Osteocyte (in vitro differentiated cells): ENCODE measurements at regions not wholly inside any gene's neighbourhood (a gene's known extent, or its start where the extent isn't known, plus 50 kb on each side); places are given as distances from the start of the nearest gene placed in this dataset.
"Not testable (repeated sequence)": the region's sequence is repeated elsewhere in the genome, so short reads cannot be mapped to it uniquely, and the experiment has no call there.

Source experiments
- DNase-seq: peaks from one replicate; pipeline ENCODE4 v3.0.0; 2021; ENCODE audit warnings: mixed read lengths; ENCODE audit not compliant: unreplicated experiment; ENCODE audit errors: extremely low spot score
- H3K27ac Mint-ChIP-seq: one replicate; pipeline ENCODE4 v1.8.0; 2021; ENCODE audit warnings: mild to moderate bottlenecking, mixed read lengths; ENCODE audit not compliant: unreplicated experiment
- H3K27me3 Mint-ChIP-seq: one replicate; pipeline ENCODE4 v1.8.0; 2021; ENCODE audit warnings: mixed read lengths; ENCODE audit not compliant: unreplicated experiment
- H3K36me3 Mint-ChIP-seq: one replicate; pipeline ENCODE4 v1.8.0; 2021; ENCODE audit warnings: mixed read lengths; ENCODE audit not compliant: unreplicated experiment
- H3K4me1 Mint-ChIP-seq: one replicate; pipeline ENCODE4 v1.8.0; 2021; ENCODE audit warnings: mixed read lengths; ENCODE audit not compliant: unreplicated experiment
- H3K4me3 Mint-ChIP-seq: one replicate; pipeline ENCODE4 v1.8.0; 2021; ENCODE audit warnings: mild to moderate bottlenecking, moderate library complexity, mixed read lengths; ENCODE audit not compliant: unreplicated experiment
- H3K9me3 Mint-ChIP-seq: one replicate; pipeline ENCODE4 v1.8.0; 2021; ENCODE audit warnings: mixed read lengths; ENCODE audit not compliant: unreplicated experiment
- CTCF ChIP-seq: fragments of 200-600 bp; sonication (generic); IDR thresholded peaks from 2 replicates; pipeline ENCODE4 v1.5.0; 2021; ENCODE audit warnings: antibody characterized with exemption, mild to moderate bottlenecking, moderate library complexity

GRCh38 chr5:17080361-17080760 lies 137.1 kb upstream of the BASP1 start:
- Mint-ChIP-seq H3K4me1 (peaks cover 24% of the 10 kb centered on the region), H3K9me3 (peaks cover 6% of the 10 kb centered on the region), H3K4me3 (no peak overlapping the region), H3K36me3 (no peaks in the 10 kb centered on the region), H3K27ac (no peak overlapping the region), H3K27me3 (no peaks in the 10 kb centered on the region)
- DNase-seq = no peak
- TF ChIP-seq CTCF = no peak

- Mint-ChIP-seq H3K27ac (no peak overlapping the region), H3K4me3 (no peak overlapping the region), H3K9me3 (peaks cover 4% of the 10 kb centered on the region), H3K27me3 (no peaks in the 10 kb centered on the region), H3K36me3 (no peaks in the 10 kb centered on the region), H3K4me1 (peaks cover 17% of the 10 kb centered on the region)
- no peak for DNase-seq
- TF ChIP-seq CTCF = no peak
Measured at GRCh38 chr5:17081142-17081541, 136.3 kb upstream of the BASP1 start.

GRCh38 chr5:17083276-17083675 lies 134.2 kb upstream of the BASP1 start:
- peaks cover 15% of the 10 kb centered on the region for H3K4me1 Mint-ChIP-seq
- H3K9me3 Mint-ChIP-seq, H3K36me3 Mint-ChIP-seq, H3K27me3 Mint-ChIP-seq, DNase-seq, H3K27ac Mint-ChIP-seq, H3K4me3 Mint-ChIP-seq: not testable (repeated sequence)

- H3K27ac Mint-ChIP-seq = no peak overlapping the region
- H3K27me3 Mint-ChIP-seq = no peaks in the 10 kb centered on the region
- TF ChIP-seq CTCF = no peak
- H3K36me3 Mint-ChIP-seq = no peaks in the 10 kb centered on the region
- H3K9me3 Mint-ChIP-seq = no peaks in the 10 kb centered on the region
- H3K4me3 Mint-ChIP-seq = no peak overlapping the region
- peaks cover 16% of the 10 kb centered on the region for H3K4me1 Mint-ChIP-seq
- DNase-seq = no peak
Measured at GRCh38 chr5:17087035-17087434, 130.4 kb upstream of the BASP1 start.

- Mint-ChIP-seq H3K36me3 (no peaks in the 10 kb centered on the region), H3K4me3 (no peak overlapping the region), H3K27ac (no peak overlapping the region), H3K9me3 (no peaks in the 10 kb centered on the region), H3K4me1 (peaks cover 16% of the 10 kb centered on the region), H3K27me3 (no peaks in the 10 kb centered on the region)
- DNase-seq = no peak
- TF ChIP-seq CTCF = no peak
Measured at GRCh38 chr5:17088051-17088450, 129.4 kb upstream of the BASP1 start.

GRCh38 chr5:17089001-17089400 lies 128.4 kb upstream of the BASP1 start:
- no peaks in the 10 kb centered on the region for H3K27me3 Mint-ChIP-seq
- no peak for DNase-seq

More at GRCh38 chr5:17089001-17089400, 128.4 kb upstream of the BASP1 start:
- Mint-ChIP-seq H3K27ac (no peak overlapping the region), H3K9me3 (no peaks in the 10 kb centered on the region), H3K4me1 (peaks cover 16% of the 10 kb centered on the region), H3K4me3 (no peak overlapping the region), H3K36me3 (no peaks in the 10 kb centered on the region)
- no peak for TF ChIP-seq CTCF
